HepG2 (cell line): ENCODE measurements at regions not wholly inside any gene's neighbourhood (a gene's known extent, or its start where the extent isn't known, plus 50 kb on each side); places are given as distances from the start of the nearest gene placed in this dataset.
A peak's percentile ranks its signal among the peaks of the same experiment; 100 is the strongest.

Source experiments
- ATAC-seq: fragments of 200-7000 bp; cut with Tn5 transposase; 3 replicates; pipeline ENCODE4 v1.9.1; 2020; ENCODE audit warnings: mild to moderate bottlenecking, moderate library complexity
- BruUV-seq: library from RNA; stranded (reverse); fragments of 400-500 nt; replicated peaks from 2 replicates; lab custom pipeline; 2021; lab: Mats Ljungman, UMichigan
- CTCF ChIA-PET: fragments of 300-600 bp; formaldehyde crosslinking; extraction: SDS; loops from one replicate; lab custom pipeline; 2021; ENCODE audit warnings: low total read pairs, inconsistent platforms, low intra/inter-chr PET ratio; lab: Yijun Ruan, JAX
- POLR2A ChIA-PET: fragments of 350-600 bp; sonication (Branson Sonifier 250); formaldehyde crosslinking; loops from one replicate; lab custom pipeline; 2020; ENCODE audit warnings: antibody characterized with exemption, inconsistent platforms; lab: Yijun Ruan, JAX
- DNase-seq: peaks from one replicate; pipeline ENCODE4 v3.0.0-alpha.2; 2015; ENCODE audit warnings: low spot score
- FAIRE-seq: peaks from 3 replicates; lab custom pipeline; 2011; peaks lifted over from hg19 to GRCh38; lab: Jason Lieb, UNC
- H2AFZ ChIP-seq: one replicate; pipeline ENCODE4 v1.6.1; 2011; ENCODE audit warnings: low read length, inconsistent platforms
- H3K27ac ChIP-seq: fragments of 300-600 bp; 3 replicates; pipeline ENCODE4 v1.8.0; 2011; ENCODE audit warnings: mixed run types, mild to moderate bottlenecking, mixed read lengths, low read length, inconsistent platforms; ENCODE audit not compliant: insufficient read depth; ENCODE audit errors: extremely low read length
- H3K27me3 ChIP-seq, 2 experiments: fragments of 200-600 bp in 1 of 2; 2 replicates in 1 of 2; 3 replicates in 1 of 2; pipeline versions ENCODE4 v1.6.0 to v1.8.0; 2011; ENCODE audit warnings: low read length in 2 of 2, mild to moderate bottlenecking in 2 of 2, moderate library complexity in 2 of 2, inconsistent platforms in 1 of 2; ENCODE audit not compliant: insufficient read depth in 2 of 2, control insufficient read depth in 1 of 2
- H3K36me3 ChIP-seq, 2 experiments: fragments of 200-600 bp in 1 of 2; replicated peaks in 1 of 2; 2 replicates in 1 of 2; 3 replicates in 1 of 2; pipeline versions ENCODE4 v1.5.1 to v1.8.0; 2011; ENCODE audit warnings: low read length in 2 of 2, inconsistent platforms in 1 of 2; ENCODE audit not compliant: insufficient read depth in 2 of 2, control insufficient read depth in 1 of 2
- H3K4me1 ChIP-seq: 2 replicates; pipeline ENCODE4 v1.5.1; 2012; ENCODE audit warnings: low read length, inconsistent platforms; ENCODE audit not compliant: insufficient read depth
- H3K4me2 ChIP-seq: 2 replicates; pipeline ENCODE4 v1.6.0; 2011; ENCODE audit warnings: low read depth, low read length, inconsistent platforms
- H3K4me3 ChIP-seq, 3 experiments: fragments of 200-600 bp in 1 of 3; sonication (generic), shearing (Covaris generic) in 1 of 3; replicated peaks in 1 of 3; 2 replicates each; pipeline ENCODE4 v1.5.1; 2011 to 2016; ENCODE audit warnings: low read length in 3 of 3, inconsistent platforms in 2 of 3, low read depth in 2 of 3, mild to moderate bottlenecking in 2 of 3, control low read depth in 1 of 3, mixed read lengths in 1 of 3; ENCODE audit not compliant: insufficient read depth in 1 of 3
- H3K79me2 ChIP-seq: one replicate; pipeline ENCODE4 v1.6.1; 2011; ENCODE audit warnings: low read length, inconsistent platforms; ENCODE audit not compliant: insufficient read depth
- H3K9ac ChIP-seq: 2 replicates; pipeline ENCODE4 v1.6.0; 2011; ENCODE audit warnings: mild to moderate bottlenecking, low read depth, low read length, inconsistent platforms; ENCODE audit not compliant: insufficient read depth
- H3K9me3 ChIP-seq: 2 replicates; pipeline ENCODE4 v1.5.1; 2012; ENCODE audit warnings: mild to moderate bottlenecking, low read length
- H4K20me1 ChIP-seq: 2 replicates; pipeline ENCODE4 v1.6.0; 2011; ENCODE audit warnings: inconsistent platforms, mild to moderate bottlenecking, low read length, moderate library complexity; ENCODE audit not compliant: insufficient read depth
- BRCA1 ChIP-seq: sonication (generic); formaldehyde crosslinking; IDR thresholded peaks from 2 replicates; pipeline ENCODE4 v1.4.0; 2020; ENCODE audit warnings: missing genetic modification reagents
- ELF4 ChIP-seq: sonication (generic); formaldehyde crosslinking; IDR thresholded peaks from 2 replicates; pipeline ENCODE4 v1.5.0; 2020; ENCODE audit warnings: missing genetic modification reagents, mild to moderate bottlenecking, moderate library complexity, borderline replicate concordance
- ESRRA ChIP-seq: sonication (generic); formaldehyde crosslinking; IDR thresholded peaks from 2 replicates; pipeline ENCODE4 v1.5.1; 2020; ENCODE audit warnings: mild to moderate bottlenecking, low read depth, missing genetic modification reagents
- ETS1 ChIP-seq: sonication (generic); formaldehyde crosslinking; IDR thresholded peaks from 2 replicates; pipeline ENCODE4 v1.4.0; 2020; ENCODE audit warnings: missing genetic modification reagents
- FOXO1 ChIP-seq: sonication (generic); formaldehyde crosslinking; IDR thresholded peaks from 2 replicates; pipeline ENCODE4 v1.4.0; 2020; ENCODE audit warnings: missing genetic modification reagents
- PHF8 ChIP-seq: sonication (generic); formaldehyde crosslinking; IDR thresholded peaks from 2 replicates; pipeline ENCODE4 v1.5.0; 2020; ENCODE audit warnings: missing genetic modification reagents
- RBFOX2 ChIP-seq: fragments of 200-400 bp; formaldehyde crosslinking; IDR thresholded peaks from 2 replicates; pipeline ENCODE4 v1.6.1; 2017; ENCODE audit warnings: low read depth, mild to moderate bottlenecking, low read length
- RFXANK ChIP-seq: IDR thresholded peaks from 2 replicates; pipeline ENCODE4 v1.6.1; 2016
- TAF1 ChIP-seq: sonication (generic); formaldehyde crosslinking; IDR thresholded peaks from 2 replicates; pipeline ENCODE4 v1.4.0; 2020; ENCODE audit warnings: missing genetic modification reagents
- TEF ChIP-seq: sonication (generic); formaldehyde crosslinking; IDR thresholded peaks from 2 replicates; pipeline ENCODE4 v1.5.0; 2020; ENCODE audit warnings: missing genetic modification reagents
- WGBS: methylation state at CpG from one replicate; pipeline ENCODE4 v1.1.6; 2017; ENCODE audit warnings: low lambda C conversion rate; 5-methylcytosine and 5-hydroxymethylcytosine counted together
- in situ Hi-C: cut with HindIII; loops from 2 replicates; pipeline ENCODE4 v1.10.0; 2017; ENCODE audit warnings: low pct_unique_long_range_greater_than_20kb; ENCODE audit not compliant: extremely low pct_ligation_motif_present
- intact Hi-C: fragments of 100-400 bp; cut with micrococcal nuclease; formaldehyde crosslinking; loops from one replicate; pipeline ENCODE4 v1.10.0; 2022; ENCODE audit not compliant: unreplicated experiment
- TF ChIP-seq, protein P1 (sequence below): sonication (generic); formaldehyde crosslinking; IDR thresholded peaks from 2 replicates; pipeline ENCODE4 v1.5.0; 2020; ENCODE audit warnings: missing genetic modification reagents, mild to moderate bottlenecking, borderline replicate concordance
- TF ChIP-seq, protein P2 (sequence below): sonication (generic); formaldehyde crosslinking; IDR thresholded peaks from 2 replicates; pipeline ENCODE4 v1.8.0; 2022; ENCODE audit warnings: missing genetic modification reagents, mild to moderate bottlenecking, moderate library complexity, borderline replicate concordance

GRCh38 chr4:33923469-33923868, 2320.8 kb downstream of the ARAP2 start (continued):
- TF ChIP-seq, protein P1, sequence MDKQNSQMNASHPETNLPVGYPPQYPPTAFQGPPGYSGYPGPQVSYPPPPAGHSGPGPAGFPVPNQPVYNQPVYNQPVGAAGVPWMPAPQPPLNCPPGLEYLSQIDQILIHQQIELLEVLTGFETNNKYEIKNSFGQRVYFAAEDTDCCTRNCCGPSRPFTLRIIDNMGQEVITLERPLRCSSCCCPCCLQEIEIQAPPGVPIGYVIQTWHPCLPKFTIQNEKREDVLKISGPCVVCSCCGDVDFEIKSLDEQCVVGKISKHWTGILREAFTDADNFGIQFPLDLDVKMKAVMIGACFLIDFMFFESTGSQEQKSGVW (CRISPR knock-in tag) = no peak
- TF ChIP-seq, protein P2, sequence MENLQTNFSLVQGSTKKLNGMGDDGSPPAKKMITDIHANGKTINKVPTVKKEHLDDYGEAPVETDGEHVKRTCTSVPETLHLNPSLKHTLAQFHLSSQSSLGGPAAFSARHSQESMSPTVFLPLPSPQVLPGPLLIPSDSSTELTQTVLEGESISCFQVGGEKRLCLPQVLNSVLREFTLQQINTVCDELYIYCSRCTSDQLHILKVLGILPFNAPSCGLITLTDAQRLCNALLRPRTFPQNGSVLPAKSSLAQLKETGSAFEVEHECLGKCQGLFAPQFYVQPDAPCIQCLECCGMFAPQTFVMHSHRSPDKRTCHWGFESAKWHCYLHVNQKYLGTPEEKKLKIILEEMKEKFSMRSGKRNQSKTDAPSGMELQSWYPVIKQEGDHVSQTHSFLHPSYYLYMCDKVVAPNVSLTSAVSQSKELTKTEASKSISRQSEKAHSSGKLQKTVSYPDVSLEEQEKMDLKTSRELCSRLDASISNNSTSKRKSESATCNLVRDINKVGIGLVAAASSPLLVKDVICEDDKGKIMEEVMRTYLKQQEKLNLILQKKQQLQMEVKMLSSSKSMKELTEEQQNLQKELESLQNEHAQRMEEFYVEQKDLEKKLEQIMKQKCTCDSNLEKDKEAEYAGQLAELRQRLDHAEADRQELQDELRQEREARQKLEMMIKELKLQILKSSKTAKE (CRISPR knock-in tag) = no peak
- TF ChIP-seq FOXO1 (CRISPR knock-in tag) (no peak), RBFOX2 (no peak), PHF8 (CRISPR knock-in tag) (no peak), RFXANK (CRISPR knock-in tag) (no peak)
- TF ChIP-seq, all 625 proteins: peak for 0

DNA sequence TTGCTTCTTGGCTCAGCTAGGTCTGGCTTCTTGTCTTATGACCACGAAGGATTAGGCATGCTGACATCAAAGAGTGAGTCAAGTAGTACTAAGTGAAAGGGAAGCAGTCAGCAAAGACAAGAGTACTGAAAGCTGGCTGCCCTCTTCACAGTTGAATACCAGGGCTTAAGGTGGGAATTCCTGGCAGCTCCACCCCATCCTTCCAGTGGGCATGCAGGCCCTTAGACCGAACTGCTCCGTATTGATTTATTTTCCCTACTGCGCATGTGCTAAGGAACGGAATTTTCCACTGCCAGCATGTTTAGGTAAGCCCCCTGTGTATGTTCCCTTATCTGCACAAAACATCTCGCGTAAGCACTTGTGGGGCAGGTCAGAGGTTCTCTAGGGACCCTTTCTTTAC, 2320.1 kb downstream of the ARAP2 start:
- in situ Hi-C loops (no loop called here), intact Hi-C loops (no loop called here)
- H3K4me2 ChIP-seq = no peak overlapping the region
- ATAC-seq (no peak), FAIRE-seq (no peak), DNase-seq (no peak)
- H3K9me3 ChIP-seq = peaks cover 74% of the 10 kb centered on the region
- H2AFZ ChIP-seq = peak overlapping the region; percentile 42
- H3K4me1 ChIP-seq = no peaks in the 10 kb centered on the region
- H3K4me3 ChIP-seq = no peak overlapping the region
- no peaks in the 10 kb centered on the region for H3K79me2 ChIP-seq
- H3K27me3 ChIP-seq = no peaks in the 10 kb centered on the region
- no peaks in the 10 kb centered on the region for H4K20me1 ChIP-seq
- H3K27ac ChIP-seq = no peak overlapping the region
- H3K36me3 ChIP-seq = no peaks in the 10 kb centered on the region
- BruUV-seq = no TSS peak
- 27% methylated on average over 7 of the region's 7 CpGs for WGBS
- ChIA-PET POLR2A (interaction anchor here (0.6 kb wide), 1 partner anchor 36 kb away, joined by 3 read pairs; no protein-coding TSS in a partner anchor), CTCF (no interaction called here)
- no peak overlapping the region for H3K9ac ChIP-seq
- TF ChIP-seq TEF (CRISPR knock-in tag) (no peak), ETS1 (CRISPR knock-in tag) (no peak), ESRRA (CRISPR knock-in tag) (no peak), ELF4 (CRISPR knock-in tag) (no peak), TAF1 (no peak), BRCA1 (no peak)
